Epithelial cell of proximal tubule (primary cell): ENCODE measurements at regions not wholly inside any gene's neighbourhood (a gene's known extent, or its start where the extent isn't known, plus 50 kb on each side); places are given as distances from the start of the nearest gene placed in this dataset.

Experiments
- DNase-seq: peaks from one replicate; pipeline ENCODE4 v3.0.0-alpha.2; 2011; ENCODE audit warnings: low read depth
- H3K4me3 ChIP-seq: 2 replicates; pipeline ENCODE4 v1.5.1; 2011; ENCODE audit warnings: low read depth, mild to moderate bottlenecking, low read length
- TF ChIP-seq, protein P1 (sequence below): conservative IDR thresholded peaks from 2 replicates; pipeline ENCODE4 v1.5.1; 2012; ENCODE audit warnings: low read depth, mild to moderate bottlenecking, low read length

DNA sequence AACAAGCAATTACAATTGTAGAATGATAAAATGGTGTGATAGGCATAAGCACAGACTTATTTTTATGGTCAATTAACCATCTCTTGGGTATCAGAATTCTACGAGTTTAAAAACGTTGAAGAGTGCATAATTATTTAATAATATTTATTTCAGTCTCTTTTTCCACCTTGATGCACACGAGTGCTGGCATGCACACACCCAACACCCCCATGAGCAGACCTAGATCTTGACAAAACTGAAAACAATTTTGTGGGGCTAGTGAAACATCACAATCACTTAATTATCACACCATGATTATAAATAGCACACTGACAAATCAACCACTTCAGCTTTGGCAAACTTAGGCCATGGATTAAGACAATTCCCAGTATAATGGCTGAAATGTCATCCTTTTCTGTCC, 61.0 kb upstream of the RFC3 start:
- H3K4me3 ChIP-seq, result no peak overlapping the region
- TF ChIP-seq, protein P1, sequence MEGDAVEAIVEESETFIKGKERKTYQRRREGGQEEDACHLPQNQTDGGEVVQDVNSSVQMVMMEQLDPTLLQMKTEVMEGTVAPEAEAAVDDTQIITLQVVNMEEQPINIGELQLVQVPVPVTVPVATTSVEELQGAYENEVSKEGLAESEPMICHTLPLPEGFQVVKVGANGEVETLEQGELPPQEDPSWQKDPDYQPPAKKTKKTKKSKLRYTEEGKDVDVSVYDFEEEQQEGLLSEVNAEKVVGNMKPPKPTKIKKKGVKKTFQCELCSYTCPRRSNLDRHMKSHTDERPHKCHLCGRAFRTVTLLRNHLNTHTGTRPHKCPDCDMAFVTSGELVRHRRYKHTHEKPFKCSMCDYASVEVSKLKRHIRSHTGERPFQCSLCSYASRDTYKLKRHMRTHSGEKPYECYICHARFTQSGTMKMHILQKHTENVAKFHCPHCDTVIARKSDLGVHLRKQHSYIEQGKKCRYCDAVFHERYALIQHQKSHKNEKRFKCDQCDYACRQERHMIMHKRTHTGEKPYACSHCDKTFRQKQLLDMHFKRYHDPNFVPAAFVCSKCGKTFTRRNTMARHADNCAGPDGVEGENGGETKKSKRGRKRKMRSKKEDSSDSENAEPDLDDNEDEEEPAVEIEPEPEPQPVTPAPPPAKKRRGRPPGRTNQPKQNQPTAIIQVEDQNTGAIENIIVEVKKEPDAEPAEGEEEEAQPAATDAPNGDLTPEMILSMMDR, result no peak
- DNase-seq, result no peak

DNA sequence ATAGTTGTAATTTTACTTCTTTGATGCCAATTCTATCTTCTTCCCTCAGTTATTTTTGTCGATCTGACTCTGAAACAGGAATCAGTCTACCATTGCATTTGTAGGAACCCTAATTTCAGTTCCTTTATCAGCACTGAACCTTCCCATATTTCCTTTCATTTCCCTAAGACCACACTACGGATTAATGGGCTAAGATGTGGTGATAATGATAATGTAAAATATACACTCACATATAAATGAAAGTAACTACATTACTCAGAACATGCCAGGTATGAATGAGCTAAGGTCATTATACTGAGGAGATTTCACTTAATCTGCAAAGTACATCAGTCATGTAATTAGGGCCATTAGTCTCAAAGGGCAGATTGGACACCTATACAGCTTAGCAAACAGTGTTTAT, 60.2 kb upstream of the RFC3 start:
- no peak for DNase-seq
- no peak overlapping the region for H3K4me3 ChIP-seq
- TF ChIP-seq, protein P1, result no peak

- TF ChIP-seq, protein P1, result no peak
- no peak overlapping the region for H3K4me3 ChIP-seq
- no peak for DNase-seq
Observed at GRCh38 chr13:33758113-33758512, 59.8 kb upstream of the RFC3 start.

GRCh38 chr13:33761740-33762139, 56.2 kb upstream of the RFC3 start:
- peak; percentile 4 for DNase-seq
- TF ChIP-seq, protein P1, result peak; percentile 46
- no peak overlapping the region for H3K4me3 ChIP-seq

- H3K4me3 ChIP-seq, result no peak overlapping the region
- TF ChIP-seq, protein P1, result no peak
- DNase-seq, result no peak
Observed at GRCh38 chr13:33763021-33763420, 54.9 kb upstream of the RFC3 start.

GRCh38 chr13:33764716-33765115, 53.2 kb upstream of the RFC3 start:
- H3K4me3 ChIP-seq, result no peak overlapping the region
- DNase-seq, result no peak
- TF ChIP-seq, protein P1, result no peak

DNA sequence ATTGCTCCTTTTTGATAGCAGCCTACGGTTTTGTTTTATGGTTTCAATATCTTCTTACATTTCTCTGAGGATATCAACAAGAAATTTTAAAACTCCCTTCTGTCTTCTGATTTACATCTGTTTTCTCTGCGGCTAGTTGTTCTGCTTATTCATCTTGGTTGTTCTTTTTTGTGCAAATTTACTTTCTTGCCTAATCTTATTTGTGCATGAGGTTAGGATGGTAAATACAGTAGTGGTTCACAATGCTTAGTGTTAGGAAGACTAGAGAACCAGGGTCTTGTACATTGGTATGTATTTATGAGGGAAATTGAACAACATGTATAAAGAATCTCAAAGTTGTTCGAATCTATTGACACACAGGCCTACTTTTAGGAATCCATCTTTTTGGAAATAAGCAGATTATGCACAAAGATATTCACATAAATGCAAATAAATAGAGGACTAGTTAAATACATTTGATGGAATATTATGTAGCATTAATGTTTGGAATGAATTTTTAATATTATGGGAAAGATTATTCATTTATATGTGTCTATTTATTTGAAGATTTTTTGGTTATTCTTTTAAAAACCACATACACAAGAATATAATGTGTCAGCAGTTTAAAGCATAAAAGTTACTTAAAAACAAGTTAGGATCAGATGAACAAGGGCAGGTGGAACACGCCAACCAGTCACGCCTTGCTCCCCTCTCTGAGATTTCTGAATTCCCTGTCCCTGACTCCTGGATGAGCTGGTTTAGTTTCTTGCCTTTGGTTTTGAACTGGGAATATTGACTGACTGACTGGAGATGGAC, 51.4 kb upstream of the RFC3 start:
- TF ChIP-seq, protein P1, result no peak
- no peak for DNase-seq
- no peak overlapping the region for H3K4me3 ChIP-seq
